Activated T-helper 1 cell treated with Interleukin-2 at 50 U/mL for 16 hours (primary cell): ENCODE measurements at regions not wholly inside any gene's neighbourhood (a gene's known extent, or its start where the extent isn't known, plus 50 kb on each side); places are given as distances from the start of the nearest gene placed in this dataset.
"Not testable (repeated sequence)": the region's sequence is repeated elsewhere in the genome, so short reads cannot be mapped to it uniquely, and the experiment has no call there.

ENCODE experiments used
- DNase-seq: peaks from one replicate; pipeline ENCODE4 v3.0.0-alpha.2; 2020; ENCODE audit warnings: low read depth

- no peak for DNase-seq
Measured at GRCh38 chr2:234275515-234275914, 221.4 kb downstream of the ARL4C start.

GRCh38 chr2:234273887-234274584 lies 222.8 kb downstream of the ARL4C start:
- no peak for DNase-seq

- DNase-seq = no peak
Measured at GRCh38 chr2:234272069-234272850, 221.8 kb downstream of the SPP2 start.

- DNase-seq = no peak
Measured at GRCh38 chr2:234271338-234271737, 220.8 kb downstream of the SPP2 start.

- no peak for DNase-seq
Measured at GRCh38 chr2:234269769-234270204, 219.3 kb downstream of the SPP2 start.

- no peak for DNase-seq
Measured at GRCh38 chr2:234267534-234267933, 217.0 kb downstream of the SPP2 start.

GRCh38 chr2:234266952-234267351 lies 216.4 kb downstream of the SPP2 start:
- no peak for DNase-seq

- no peak for DNase-seq
Measured at GRCh38 chr2:234265206-234265605, 214.7 kb downstream of the SPP2 start.

- DNase-seq = no peak
Measured at GRCh38 chr2:234261736-234262135, 211.2 kb downstream of the SPP2 start.

GRCh38 chr2:234259440-234259839 lies 208.9 kb downstream of the SPP2 start:
- DNase-seq = no peak

GRCh38 chr2:234258562-234259141 lies 208.2 kb downstream of the SPP2 start:
- DNase-seq = no peak

GRCh38 chr2:234257859-234258561 lies 207.5 kb downstream of the SPP2 start:
- DNase-seq = no peak

- DNase-seq = no peak
Measured at GRCh38 chr2:234256516-234256915, 206.0 kb downstream of the SPP2 start.

GRCh38 chr2:234254783-234255521 lies 204.4 kb downstream of the SPP2 start:
- DNase-seq = no peak

- no peak for DNase-seq
Measured at GRCh38 chr2:234252772-234253171, 202.3 kb downstream of the SPP2 start.

- DNase-seq = no peak
Measured at GRCh38 chr2:234251326-234252271, 201.1 kb downstream of the SPP2 start.

- DNase-seq = no peak
Measured at GRCh38 chr2:234250926-234251325, 200.4 kb downstream of the SPP2 start.

GRCh38 chr2:234249873-234250272 lies 199.4 kb downstream of the SPP2 start:
- DNase-seq = no peak

GRCh38 chr2:234249034-234249735 lies 198.7 kb downstream of the SPP2 start:
- DNase-seq = no peak

GRCh38 chr2:234248213-234248710 lies 197.8 kb downstream of the SPP2 start:
- not testable (repeated sequence) for DNase-seq
